ENCODE measurements at regions not wholly inside any gene's neighbourhood (a gene's known extent, or its start where the extent isn't known, plus 50 kb on each side); places are given as distances from the start of the nearest gene placed in this dataset.

DNA sequence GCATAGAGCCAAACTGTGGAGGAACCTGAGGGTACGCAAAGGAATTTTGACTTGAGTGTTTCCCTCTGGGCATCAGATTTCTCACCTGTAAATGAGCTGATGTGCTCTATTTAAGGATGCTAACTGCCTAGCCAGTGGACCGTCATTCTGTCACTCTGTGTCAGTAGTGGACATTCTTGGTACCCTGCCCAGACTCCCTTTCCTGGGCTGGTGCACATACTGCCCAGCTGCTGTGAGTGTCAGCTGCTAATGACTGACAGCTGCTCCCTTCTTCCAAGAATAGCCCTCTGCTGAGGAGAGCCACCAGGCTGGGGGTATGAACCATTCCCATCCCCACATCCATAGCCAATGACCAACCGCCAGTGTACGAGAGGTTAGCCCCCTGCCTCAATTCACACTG lies 193.1 kb upstream of the DAB1 start:
- Histone ChIP-seq H3K27ac (ENCODE audit: low read depth, low read length) (no peak overlapping the region), H3K9me3 (ENCODE audit: control insufficient read depth, low read length) (no peaks in the 10 kb centered on the region), H3K27me3 (ENCODE audit: control insufficient read depth, insufficient read depth, low read length, poor library complexity, severe bottlenecking) (no peaks in the 10 kb centered on the region), H3K36me3 (ENCODE audit: control insufficient read depth, insufficient read depth, low read length) (no peaks in the 10 kb centered on the region), H3K9ac (ENCODE audit: extremely low read depth, low read length, poor library complexity, severe bottlenecking) (no peak overlapping the region), H3K4me1 (ENCODE audit: control insufficient read depth, insufficient read depth, low read length) (no peaks in the 10 kb centered on the region), H3K4me3 (ENCODE audit: low read length) (no peak overlapping the region)
- TF ChIP-seq, protein P1, sequence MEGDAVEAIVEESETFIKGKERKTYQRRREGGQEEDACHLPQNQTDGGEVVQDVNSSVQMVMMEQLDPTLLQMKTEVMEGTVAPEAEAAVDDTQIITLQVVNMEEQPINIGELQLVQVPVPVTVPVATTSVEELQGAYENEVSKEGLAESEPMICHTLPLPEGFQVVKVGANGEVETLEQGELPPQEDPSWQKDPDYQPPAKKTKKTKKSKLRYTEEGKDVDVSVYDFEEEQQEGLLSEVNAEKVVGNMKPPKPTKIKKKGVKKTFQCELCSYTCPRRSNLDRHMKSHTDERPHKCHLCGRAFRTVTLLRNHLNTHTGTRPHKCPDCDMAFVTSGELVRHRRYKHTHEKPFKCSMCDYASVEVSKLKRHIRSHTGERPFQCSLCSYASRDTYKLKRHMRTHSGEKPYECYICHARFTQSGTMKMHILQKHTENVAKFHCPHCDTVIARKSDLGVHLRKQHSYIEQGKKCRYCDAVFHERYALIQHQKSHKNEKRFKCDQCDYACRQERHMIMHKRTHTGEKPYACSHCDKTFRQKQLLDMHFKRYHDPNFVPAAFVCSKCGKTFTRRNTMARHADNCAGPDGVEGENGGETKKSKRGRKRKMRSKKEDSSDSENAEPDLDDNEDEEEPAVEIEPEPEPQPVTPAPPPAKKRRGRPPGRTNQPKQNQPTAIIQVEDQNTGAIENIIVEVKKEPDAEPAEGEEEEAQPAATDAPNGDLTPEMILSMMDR (conservative IDR thresholded peaks at IDR 0.05), result no peak
- H3K36me3 Mint-ChIP-seq (ENCODE audit: low read depth), result no peaks in the 10 kb centered on the region
- H3K4me1 Mint-ChIP-seq, result peaks cover 6% of the 10 kb centered on the region
- H3K27ac Mint-ChIP-seq, result no peak overlapping the region
- WGBS, 2 experiments (ENCODE audit: insufficient coverage in 1 of 2, insufficient read length in 1 of 2), result 90 to 92% methylated on average over 4 of the region's 4 CpGs
- no peak overlapping the region for H3K4me3 Mint-ChIP-seq
- peaks cover 3% of the 10 kb centered on the region for H3K27me3 Mint-ChIP-seq (ENCODE audit: insufficient read depth)
- H3K9me3 Mint-ChIP-seq, result no peaks in the 10 kb centered on the region
- DNase-seq, result no peak

DNA sequence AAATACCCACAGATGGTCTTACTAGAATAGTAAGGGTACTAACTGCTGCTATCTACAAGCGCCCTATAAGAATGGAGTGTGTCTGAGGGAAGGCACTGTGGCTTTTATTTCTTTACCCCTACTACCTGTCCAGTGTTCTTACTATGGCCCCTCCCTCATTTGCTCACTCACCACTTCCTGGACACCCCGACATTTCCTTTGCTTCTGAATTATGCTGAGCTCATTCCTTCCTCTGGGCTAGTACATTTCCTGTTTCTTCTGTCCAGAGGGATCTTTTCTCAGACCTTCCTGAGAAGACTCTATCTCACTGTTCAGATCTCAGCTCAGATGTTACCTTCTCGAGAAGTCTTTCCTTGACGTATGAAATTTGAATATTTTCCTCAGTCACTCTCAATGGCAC lies 192.1 kb upstream of the DAB1 start:
- no peak overlapping the region for H3K4me3 ChIP-seq (ENCODE audit: low read length)
- no peaks in the 10 kb centered on the region for H3K4me1 ChIP-seq (ENCODE audit: control insufficient read depth, insufficient read depth, low read length)
- no peaks in the 10 kb centered on the region for H3K9me3 Mint-ChIP-seq
- no peak overlapping the region for H3K9ac ChIP-seq (ENCODE audit: extremely low read depth, low read length, poor library complexity, severe bottlenecking)
- peaks cover 3% of the 10 kb centered on the region for H3K27me3 Mint-ChIP-seq (ENCODE audit: insufficient read depth)
- TF ChIP-seq, protein P1 (conservative IDR thresholded peaks at IDR 0.05), result no peak
- DNase-seq, result no peak
- H3K9me3 ChIP-seq (ENCODE audit: control insufficient read depth, low read length), result no peaks in the 10 kb centered on the region
- H3K36me3 ChIP-seq (ENCODE audit: control insufficient read depth, insufficient read depth, low read length), result no peaks in the 10 kb centered on the region
- H3K4me3 Mint-ChIP-seq, result no peak overlapping the region
- no peaks in the 10 kb centered on the region for H3K27me3 ChIP-seq (ENCODE audit: control insufficient read depth, insufficient read depth, low read length, poor library complexity, severe bottlenecking)
- H3K27ac ChIP-seq (ENCODE audit: low read depth, low read length), result no peak overlapping the region
- H3K27ac Mint-ChIP-seq, result no peak overlapping the region
- H3K36me3 Mint-ChIP-seq (ENCODE audit: low read depth), result no peaks in the 10 kb centered on the region
- WGBS, 2 experiments (ENCODE audit: insufficient coverage in 1 of 2, insufficient read length in 1 of 2), result 95 to 96% methylated on average over 3 to 4 of the region's 4 CpGs
- H3K4me1 Mint-ChIP-seq, result peaks cover 6% of the 10 kb centered on the region

DNA sequence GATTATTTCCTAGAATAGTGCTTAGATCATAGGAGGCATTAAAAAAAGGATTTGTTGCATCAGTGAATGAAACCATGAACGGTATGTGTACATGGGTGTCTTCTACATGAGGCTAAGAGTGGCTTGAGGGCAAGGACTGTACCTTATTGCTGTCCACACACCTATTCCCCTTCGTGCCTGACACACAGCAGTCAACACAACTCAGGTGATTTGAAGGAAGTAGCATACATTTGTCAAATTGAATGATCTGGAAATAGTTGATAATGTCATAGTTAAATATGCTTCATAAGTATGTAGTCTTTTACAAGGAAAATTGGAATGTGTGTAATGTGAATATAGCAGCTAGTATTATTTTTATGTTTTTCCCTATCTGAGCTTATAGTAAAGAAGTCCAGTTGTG lies 189.0 kb upstream of the DAB1 start:
- Mint-ChIP-seq H3K4me1 (peaks cover 6% of the 10 kb centered on the region), H3K9me3 (no peaks in the 10 kb centered on the region), H3K4me3 (no peak overlapping the region), H3K27me3 (ENCODE audit: insufficient read depth) (peaks cover 3% of the 10 kb centered on the region), H3K36me3 (ENCODE audit: low read depth) (no peaks in the 10 kb centered on the region), H3K27ac (no peak overlapping the region)
- Histone ChIP-seq H3K9me3 (ENCODE audit: control insufficient read depth, low read length) (no peaks in the 10 kb centered on the region), H3K36me3 (ENCODE audit: control insufficient read depth, insufficient read depth, low read length) (no peaks in the 10 kb centered on the region), H3K9ac (ENCODE audit: extremely low read depth, low read length, poor library complexity, severe bottlenecking) (no peak overlapping the region), H3K27ac (ENCODE audit: low read depth, low read length) (no peak overlapping the region), H3K27me3 (ENCODE audit: control insufficient read depth, insufficient read depth, low read length, poor library complexity, severe bottlenecking) (no peaks in the 10 kb centered on the region), H3K4me3 (ENCODE audit: low read length) (no peak overlapping the region), H3K4me1 (ENCODE audit: control insufficient read depth, insufficient read depth, low read length) (no peaks in the 10 kb centered on the region)
- TF ChIP-seq, protein P1 (conservative IDR thresholded peaks at IDR 0.05), result no peak
- WGBS, 2 experiments (ENCODE audit: insufficient coverage in 1 of 2, insufficient read length in 1 of 2), result 92 to 100% methylated on average over 1 to 2 of the region's 2 CpGs
- DNase-seq, result no peak
